ENCODE measurements at regions not wholly inside any gene's neighbourhood (a gene's known extent, or its start where the extent isn't known, plus 50 kb on each side); places are given as distances from the start of the nearest gene placed in this dataset.

DNA sequence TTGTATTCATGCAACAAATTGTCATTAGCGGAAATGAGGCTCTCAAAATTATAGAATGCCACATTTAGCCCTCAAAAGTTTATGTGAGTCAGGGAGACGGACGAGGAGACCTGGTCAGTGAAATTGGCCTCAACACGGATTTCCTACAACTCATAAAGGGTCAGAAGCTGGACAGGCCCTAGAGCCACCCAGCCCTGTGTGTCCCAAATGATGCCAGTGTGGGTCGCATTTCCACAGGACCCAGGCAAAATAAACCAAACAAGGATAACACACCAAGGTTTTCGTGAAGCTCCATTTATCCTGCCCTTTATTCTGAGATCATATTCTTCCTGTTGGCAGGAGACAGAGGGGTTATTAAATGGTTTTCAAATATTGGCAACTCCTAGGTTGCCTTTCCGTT lies 72.0 kb upstream of the COL5A1 start:
- no peak for TF ChIP-seq CTCF (IDR thresholded peaks at IDR 0.05)
- TF ChIP-seq EZH2 (IDR thresholded peaks at IDR 0.05): no peak
